CD14-positive monocyte (primary cell): ENCODE measurements at regions not wholly inside any gene's neighbourhood (a gene's known extent, or its start where the extent isn't known, plus 50 kb on each side); places are given as distances from the start of the nearest gene placed in this dataset.

ENCODE experiments used
- DNase-seq, 3 donors: peaks; one replicate each; pipeline ENCODE4 v3.0.0-alpha.2; 2011 to 2022
- H2AFZ ChIP-seq: 2 replicates; pipeline ENCODE4 v1.6.0; 2012; ENCODE audit warnings: mild to moderate bottlenecking, low read depth, low read length, inconsistent platforms; ENCODE audit not compliant: insufficient read depth, poor library complexity, severe bottlenecking
- H3K27ac ChIP-seq, 2 donors: 1 replicate in 1 of 2; 2 replicates in 1 of 2; pipeline ENCODE4 v1.5.1; 2012 to 2013; ENCODE audit warnings: low read length in 2 of 2, control low read depth in 1 of 2, inconsistent platforms in 1 of 2, low read depth in 1 of 2, mild to moderate bottlenecking in 1 of 2
- H3K27me3 ChIP-seq, 2 donors: one replicate each; pipeline versions ENCODE4 v1.6.0 to v1.6.1; 2011 to 2013; ENCODE audit warnings: low read length in 2 of 2; ENCODE audit not compliant: control insufficient read depth in 2 of 2, insufficient read depth in 2 of 2
- H3K36me3 ChIP-seq, 2 donors: replicated peaks in 1 of 2; 1 replicate in 1 of 2; 2 replicates in 1 of 2; pipeline versions ENCODE4 v1.5.1 to v1.6.1; 2012 to 2013; ENCODE audit warnings: low read length in 2 of 2, control low read depth in 1 of 2, inconsistent platforms in 1 of 2, mild to moderate bottlenecking in 1 of 2; ENCODE audit not compliant: insufficient read depth in 2 of 2, control insufficient read depth in 1 of 2
- H3K4me1 ChIP-seq, 2 donors: 1 replicate in 1 of 2; 2 replicates in 1 of 2; pipeline versions ENCODE4 v1.5.1 to v1.6.1; 2012 to 2013; ENCODE audit warnings: low read length in 2 of 2, control low read depth in 1 of 2, inconsistent platforms in 1 of 2, mild to moderate bottlenecking in 1 of 2, moderate library complexity in 1 of 2; ENCODE audit not compliant: insufficient read depth in 2 of 2, control insufficient read depth in 1 of 2
- H3K4me2 ChIP-seq: replicated peaks from 2 replicates; pipeline ENCODE3; 2012; ENCODE audit warnings: low read length, moderate library complexity, mild to moderate bottlenecking; ENCODE audit not compliant: poor library complexity, severe bottlenecking; ENCODE audit errors: extremely low read depth
- H3K4me3 ChIP-seq, 3 experiments: fragments of 200-600 bp in 1 of 3; sonication (generic) in 1 of 3; replicated peaks in 1 of 3; 1 replicate in 2 of 3; 2 replicates in 1 of 3; pipeline ENCODE4 v1.5.1; 2011 to 2013; ENCODE audit warnings: low read length in 3 of 3, mild to moderate bottlenecking in 3 of 3, control low read depth in 2 of 3, low read depth in 2 of 3, inconsistent platforms in 1 of 3, moderate library complexity in 1 of 3
- H3K79me2 ChIP-seq: 2 replicates; pipeline ENCODE4 v1.6.0; 2012; ENCODE audit warnings: mild to moderate bottlenecking, control low read depth, inconsistent platforms, low read length, moderate library complexity; ENCODE audit not compliant: insufficient read depth
- H3K9ac ChIP-seq: 2 replicates; pipeline ENCODE4 v1.6.0; 2017; ENCODE audit warnings: low read length, mild to moderate bottlenecking; ENCODE audit not compliant: insufficient read depth, poor library complexity, severe bottlenecking
- H3K9me3 ChIP-seq, 2 donors: replicated peaks in 1 of 2; 1 replicate in 1 of 2; 2 replicates in 1 of 2; pipeline versions ENCODE4 v1.5.1 to v1.6.1; 2012 to 2013; ENCODE audit warnings: low read length in 2 of 2, control low read depth in 1 of 2; ENCODE audit not compliant: control insufficient read depth in 1 of 2, insufficient read depth in 1 of 2
- H4K20me1 ChIP-seq: 2 replicates; pipeline ENCODE4 v1.6.0; 2012; ENCODE audit warnings: mild to moderate bottlenecking, low read length, control low read depth, moderate library complexity; ENCODE audit not compliant: insufficient read depth
- H3K27ac Mint-ChIP-seq, 7 donors: one replicate each; pipeline ENCODE4 v1.8.0; 2020; ENCODE audit warnings: mild to moderate bottlenecking in 7 of 7, mixed read lengths in 7 of 7, moderate library complexity in 6 of 7, inconsistent platforms in 2 of 7
- H3K27me3 Mint-ChIP-seq, 3 donors: one replicate each; pipeline ENCODE4 v1.8.0; 2021 to 2022; ENCODE audit warnings: low read depth in 3 of 3, mild to moderate bottlenecking in 3 of 3, mixed read lengths in 3 of 3, moderate library complexity in 3 of 3, inconsistent platforms in 1 of 3
- H3K36me3 Mint-ChIP-seq, 2 donors: one replicate each; pipeline ENCODE4 v1.8.0; 2020; ENCODE audit warnings: mixed read lengths in 2 of 2, inconsistent platforms in 1 of 2, mild to moderate bottlenecking in 1 of 2
- H3K4me1 Mint-ChIP-seq: one replicate; pipeline ENCODE4 v1.8.0; 2020; ENCODE audit warnings: mild to moderate bottlenecking, mixed read lengths
- H3K4me3 Mint-ChIP-seq, 2 donors: one replicate each; pipeline ENCODE4 v1.8.0; 2020; ENCODE audit warnings: mild to moderate bottlenecking in 2 of 2, mixed read lengths in 2 of 2, moderate library complexity in 1 of 2
- H3K9me3 Mint-ChIP-seq, 7 donors: one replicate each; pipeline ENCODE4 v1.8.0; 2020 to 2022; ENCODE audit warnings: mixed read lengths in 7 of 7, mild to moderate bottlenecking in 6 of 7, moderate library complexity in 6 of 7, inconsistent platforms in 2 of 7
- WGBS: methylation state at CpG from one replicate; pipeline ENCODE4 v1.1.5; 2013; ENCODE audit warnings: missing lambda C conversion rate; ENCODE audit not compliant: insufficient coverage; 5-methylcytosine and 5-hydroxymethylcytosine counted together
- intact Hi-C, 2 donors: fragments of 100-400 bp; cut with micrococcal nuclease; formaldehyde crosslinking; loops; one replicate each; pipeline versions ENCODE4 v1.15.0 to v1.15.1; 2023
- TF ChIP-seq, protein P1 (sequence below): fragments of 200-600 bp; IDR thresholded peaks from one replicate; pipeline ENCODE4 v1.8.0; 2022; ENCODE audit warnings: antibody characterized with exemption, mild to moderate bottlenecking

DNA sequence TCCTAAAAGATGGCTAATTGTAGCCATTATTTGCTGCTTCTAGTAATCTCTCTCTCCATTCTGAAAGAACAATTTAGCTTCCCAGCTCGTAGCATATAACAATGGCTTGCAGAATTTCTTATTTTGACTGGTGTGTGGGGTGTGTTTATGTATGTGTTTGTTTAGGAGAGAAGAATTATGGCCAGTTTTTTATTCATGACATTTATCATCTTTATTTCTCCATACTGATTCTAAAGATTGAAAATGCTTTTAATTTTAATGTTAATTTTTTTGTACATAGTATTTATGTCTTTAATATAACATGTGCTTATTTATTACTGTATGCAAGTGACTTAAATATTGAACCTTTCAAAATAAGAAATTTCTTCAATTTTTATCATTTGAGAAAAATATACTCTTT is 115.8 kb upstream of the TMTC4 start:
- Histone ChIP-seq H3K4me2 (no peak overlapping the region), H3K27me3 (no peaks in the 10 kb centered on the region), H3K27ac (no peak overlapping the region), H3K36me3 (no peaks in the 10 kb centered on the region), H3K79me2 (no peaks in the 10 kb centered on the region), H3K4me1 (no peaks in the 10 kb centered on the region), H3K9me3 (peaks cover 0 to 7% of the 10 kb centered on the region in 2 donors), H3K9ac (no peak overlapping the region), H2AFZ (no peak overlapping the region), H3K4me3 (no peak overlapping the region), H4K20me1 (no peaks in the 10 kb centered on the region)
- Mint-ChIP-seq H3K4me3 (no peak overlapping the region), H3K4me1 (no peaks in the 10 kb centered on the region), H3K27ac (no peak overlapping the region), H3K9me3 (peaks cover 4 to 18% (median 10%) of the 10 kb centered on the region in 7 donors), H3K36me3 (no peaks in the 10 kb centered on the region), H3K27me3 (peaks cover 0 to 2% (median 0%) of the 10 kb centered on the region in 3 donors)
- no peak for DNase-seq
- no CpG with 5 or more reads among the region's 1 CpG for WGBS
- intact Hi-C loops, result no loop called here
- TF ChIP-seq, protein P1, sequence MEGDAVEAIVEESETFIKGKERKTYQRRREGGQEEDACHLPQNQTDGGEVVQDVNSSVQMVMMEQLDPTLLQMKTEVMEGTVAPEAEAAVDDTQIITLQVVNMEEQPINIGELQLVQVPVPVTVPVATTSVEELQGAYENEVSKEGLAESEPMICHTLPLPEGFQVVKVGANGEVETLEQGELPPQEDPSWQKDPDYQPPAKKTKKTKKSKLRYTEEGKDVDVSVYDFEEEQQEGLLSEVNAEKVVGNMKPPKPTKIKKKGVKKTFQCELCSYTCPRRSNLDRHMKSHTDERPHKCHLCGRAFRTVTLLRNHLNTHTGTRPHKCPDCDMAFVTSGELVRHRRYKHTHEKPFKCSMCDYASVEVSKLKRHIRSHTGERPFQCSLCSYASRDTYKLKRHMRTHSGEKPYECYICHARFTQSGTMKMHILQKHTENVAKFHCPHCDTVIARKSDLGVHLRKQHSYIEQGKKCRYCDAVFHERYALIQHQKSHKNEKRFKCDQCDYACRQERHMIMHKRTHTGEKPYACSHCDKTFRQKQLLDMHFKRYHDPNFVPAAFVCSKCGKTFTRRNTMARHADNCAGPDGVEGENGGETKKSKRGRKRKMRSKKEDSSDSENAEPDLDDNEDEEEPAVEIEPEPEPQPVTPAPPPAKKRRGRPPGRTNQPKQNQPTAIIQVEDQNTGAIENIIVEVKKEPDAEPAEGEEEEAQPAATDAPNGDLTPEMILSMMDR, result no peak

DNA sequence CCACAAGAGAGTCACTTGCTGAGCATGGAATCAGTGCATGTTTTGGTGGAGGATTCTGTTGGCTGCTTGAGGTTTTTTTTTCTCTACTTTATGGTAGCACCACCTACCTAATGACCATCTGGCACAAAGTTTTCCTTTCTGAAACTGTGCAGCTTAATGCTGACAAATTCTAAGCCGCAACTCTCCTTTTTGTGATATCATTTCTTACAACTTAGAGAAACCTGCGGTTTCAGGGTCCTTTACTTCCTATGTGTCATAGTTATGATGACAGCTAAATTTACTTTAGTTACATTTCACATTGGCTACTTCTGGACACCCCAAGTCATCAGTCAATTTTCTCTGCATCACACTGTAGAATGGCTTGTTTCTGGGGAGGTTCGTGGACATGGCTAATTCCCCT is 115.4 kb upstream of the TMTC4 start:
- no peaks in the 10 kb centered on the region for H3K79me2 ChIP-seq
- H3K27ac ChIP-seq, result no peak overlapping the region
- Mint-ChIP-seq H3K4me3 (no peak overlapping the region), H3K27ac (no peak overlapping the region), H3K9me3 (peaks cover 4 to 18% (median 10%) of the 10 kb centered on the region in 7 donors), H3K27me3 (peaks cover 0 to 2% (median 0%) of the 10 kb centered on the region in 3 donors), H3K36me3 (no peaks in the 10 kb centered on the region), H3K4me1 (no peaks in the 10 kb centered on the region)
- no peaks in the 10 kb centered on the region for H3K36me3 ChIP-seq
- no peaks in the 10 kb centered on the region for H4K20me1 ChIP-seq
- H3K4me2 ChIP-seq, result no peak overlapping the region
- intact Hi-C loops, result no loop called here
- DNase-seq, result no peak
- H3K9ac ChIP-seq, result no peak overlapping the region
- H2AFZ ChIP-seq, result no peak overlapping the region
- WGBS, result no CpG with 5 or more reads among the region's 3 CpGs
- peaks cover 0 to 7% of the 10 kb centered on the region in 2 donors for H3K9me3 ChIP-seq
- no peaks in the 10 kb centered on the region for H3K27me3 ChIP-seq
- no peaks in the 10 kb centered on the region for H3K4me1 ChIP-seq
- H3K4me3 ChIP-seq, result no peak overlapping the region
- TF ChIP-seq, protein P1, result no peak
